IMR-90 (cell line): ENCODE measurements at regions not wholly inside any gene's neighbourhood (a gene's known extent, or its start where the extent isn't known, plus 50 kb on each side); places are given as distances from the start of the nearest gene placed in this dataset.
"Not testable (repeated sequence)": the region's sequence is repeated elsewhere in the genome, so short reads cannot be mapped to it uniquely, and the experiment has no call there.

Source experiments
- ATAC-seq: fragments of 200-7000 bp; cut with Tn5 transposase; 2 replicates; pipeline ENCODE4 v1.9.1; 2020; ENCODE audit warnings: low read depth, mild to moderate bottlenecking, moderate library complexity
- BruUV-seq: library from RNA; stranded (reverse); fragments of 400-500 nt; replicated peaks from 2 replicates; lab custom pipeline; 2021; lab: Mats Ljungman, UMichigan
- CTCF ChIA-PET: fragments of 300-600 bp; formaldehyde crosslinking; extraction: SDS; loops from one replicate; lab custom pipeline; 2021; ENCODE audit warnings: antibody characterized with exemption; lab: Yijun Ruan, JAX
- POLR2A ChIA-PET: fragments of 300-600 bp; sonication (Branson Sonifier 250); formaldehyde crosslinking; loops from one replicate; lab custom pipeline; 2022; ENCODE audit warnings: antibody characterized with exemption; ENCODE audit not compliant: unreplicated experiment; lab: Charles Lee
- DNase-seq: peaks from one replicate; pipeline ENCODE4 v3.0.0; 2013
- H2AFZ ChIP-seq: replicated peaks from 2 replicates; pipeline ENCODE3; 2013; ENCODE audit warnings: low read length, mild to moderate bottlenecking; ENCODE audit not compliant: poor library complexity
- H2AK5ac ChIP-seq: 2 replicates; pipeline ENCODE4 v1.6.1; 2013; ENCODE audit warnings: low read depth, low read length, inconsistent platforms
- H2AK9ac ChIP-seq: replicated peaks from 2 replicates; pipeline ENCODE3; 2013; ENCODE audit warnings: mild to moderate bottlenecking, low read depth, low read length, moderate library complexity; ENCODE audit not compliant: poor library complexity
- H2BK120ac ChIP-seq: 2 replicates; pipeline ENCODE4 v1.6.1; 2013; ENCODE audit warnings: low read depth, low read length, inconsistent platforms
- H2BK15ac ChIP-seq: 3 replicates; pipeline ENCODE4 v1.6.1; 2013; ENCODE audit warnings: low read depth, low read length, inconsistent platforms
- H2BK20ac ChIP-seq: 2 replicates; pipeline ENCODE4 v1.6.1; 2013; ENCODE audit warnings: low read depth, mild to moderate bottlenecking, inconsistent platforms, low read length, moderate library complexity
- H2BK5ac ChIP-seq: 2 replicates; pipeline ENCODE4 v1.6.1; 2013; ENCODE audit warnings: mild to moderate bottlenecking, low read depth, low read length, inconsistent platforms; ENCODE audit not compliant: poor library complexity, severe bottlenecking
- H3K14ac ChIP-seq: replicated peaks from 2 replicates; pipeline ENCODE4 v1.6.1; 2013; ENCODE audit warnings: low read depth, low read length, inconsistent platforms
- H3K18ac ChIP-seq: 2 replicates; pipeline ENCODE4 v1.6.1; 2013; ENCODE audit warnings: low read depth, low read length, control low read depth
- H3K23ac ChIP-seq: 2 replicates; pipeline ENCODE4 v1.6.1; 2013; ENCODE audit warnings: low read depth, low read length, inconsistent platforms
- H3K27ac ChIP-seq: 2 replicates; pipeline ENCODE4 v1.5.1; 2013; ENCODE audit warnings: mild to moderate bottlenecking, control low read depth, low read length; ENCODE audit not compliant: insufficient read depth
- H3K27me3 ChIP-seq: 2 replicates; pipeline ENCODE4 v1.6.1; 2013; ENCODE audit warnings: low read length; ENCODE audit not compliant: control insufficient read depth, insufficient read depth
- H3K36me3 ChIP-seq: 2 replicates; pipeline ENCODE4 v1.6.1; 2013; ENCODE audit warnings: low read length, mixed read lengths; ENCODE audit not compliant: control insufficient read depth, insufficient read depth
- H3K4ac ChIP-seq: 2 replicates; pipeline ENCODE4 v1.6.1; 2013; ENCODE audit warnings: low read depth, low read length, inconsistent platforms
- H3K4me1 ChIP-seq: 2 replicates; pipeline ENCODE4 v1.6.1; 2013; ENCODE audit warnings: low read length, mixed read lengths; ENCODE audit not compliant: control insufficient read depth, insufficient read depth
- H3K4me2 ChIP-seq: 2 replicates; pipeline ENCODE4 v1.6.1; 2013; ENCODE audit warnings: low read depth, mild to moderate bottlenecking, control low read depth, low read length, moderate library complexity
- H3K4me3 ChIP-seq: 2 replicates; pipeline ENCODE4 v1.5.1; 2013; ENCODE audit warnings: low read depth, mild to moderate bottlenecking, control low read depth, low read length, moderate library complexity; ENCODE audit not compliant: insufficient read depth
- H3K56ac ChIP-seq: 2 replicates; pipeline ENCODE4 v1.6.1; 2013; ENCODE audit warnings: low read length, inconsistent platforms; ENCODE audit not compliant: insufficient read depth; ENCODE audit errors: extremely low read depth
- H3K79me1 ChIP-seq, 2 experiments: 2 replicates each; pipeline ENCODE4 v1.6.1; 2013; ENCODE audit warnings: low read length in 2 of 2, inconsistent platforms in 1 of 2, low read depth in 1 of 2
- H3K9ac ChIP-seq: 2 replicates; pipeline ENCODE4 v1.6.1; 2013; ENCODE audit warnings: low read depth, low read length, control low read depth
- H3K9me1 ChIP-seq: 2 replicates; pipeline ENCODE4 v1.6.1; 2013; ENCODE audit warnings: low read length, inconsistent platforms; ENCODE audit not compliant: insufficient read depth
- H3K9me3 ChIP-seq: 2 replicates; pipeline ENCODE4 v1.6.1; 2013; ENCODE audit warnings: low read length; ENCODE audit not compliant: control insufficient read depth, insufficient read depth
- H4K20me1 ChIP-seq: 2 replicates; pipeline ENCODE4 v1.6.1; 2013; ENCODE audit warnings: low read length, inconsistent platforms; ENCODE audit not compliant: insufficient read depth
- H4K5ac ChIP-seq: 2 replicates; pipeline ENCODE4 v1.6.1; 2013; ENCODE audit warnings: mild to moderate bottlenecking, low read depth, low read length, control low read depth
- H4K8ac ChIP-seq, 2 experiments: 2 replicates each; pipeline ENCODE4 v1.6.1; 2013; ENCODE audit warnings: low read depth in 2 of 2, low read length in 2 of 2, control low read depth in 1 of 2, inconsistent platforms in 1 of 2
- H4K91ac ChIP-seq: 2 replicates; pipeline ENCODE4 v1.6.1; 2013; ENCODE audit warnings: low read depth, low read length, inconsistent platforms; ENCODE audit not compliant: insufficient read depth
- BHLHE40 ChIP-seq: fragments of 150-350 bp; IDR thresholded peaks from 2 replicates; pipeline ENCODE4 v1.6.1; 2016; ENCODE audit warnings: mild to moderate bottlenecking, low read depth, low read length
- CTCF ChIP-seq: conservative IDR thresholded peaks from 2 replicates; pipeline ENCODE4 v1.5.1; 2012; ENCODE audit warnings: mild to moderate bottlenecking, low read depth, low read length, improper control_type of control experiment
- FOS ChIP-seq: fragments of 150-350 bp; IDR thresholded peaks from 2 replicates; pipeline ENCODE4 v1.6.1; 2016; ENCODE audit warnings: low read depth, low read length
- NFE2L2 ChIP-seq: fragments of 150-350 bp; IDR thresholded peaks from 2 replicates; pipeline ENCODE4 v1.6.1; 2016; ENCODE audit warnings: low read depth, mild to moderate bottlenecking, low read length
- USF2 ChIP-seq: fragments of 150-350 bp; IDR thresholded peaks from 2 replicates; pipeline ENCODE4 v1.6.1; 2017; ENCODE audit warnings: mild to moderate bottlenecking, antibody characterized with exemption, low read length, low read depth
- WGBS, 2 experiments: methylation state at CpG; one replicate each; pipeline versions ENCODE4 v1.1.5 to v1.1.7; 2013; ENCODE audit warnings: missing lambda C conversion rate in 2 of 2; ENCODE audit not compliant: insufficient read length in 1 of 2; ENCODE audit errors: extremely low coverage in 2 of 2; 5-methylcytosine and 5-hydroxymethylcytosine counted together
- dilution Hi-C: fragments of 300-500 bp; cut with HindIII; formaldehyde crosslinking; loops from one replicate; pipeline ENCODE4 v1.14.3; 2018; ENCODE audit warnings: low sequenced_read_pairs; ENCODE audit not compliant: unreplicated experiment
- in situ Hi-C: fragments of 300-500 bp; cut with MboI; formaldehyde crosslinking; loops from 3 replicates; pipeline ENCODE4 v1.14.3; 2019; ENCODE audit warnings: low sequenced_read_pairs, inconsistent platforms, mixed read lengths
- intact Hi-C: fragments of 100-400 bp; cut with micrococcal nuclease; formaldehyde crosslinking; loops from 2 replicates; pipeline ENCODE4 v1.10.0; 2022

- Histone ChIP-seq H2AK5ac (no peak overlapping the region), H3K9me3 (peaks cover 1% of the 10 kb centered on the region), H4K5ac (no peak overlapping the region), H3K14ac (no peak overlapping the region), H3K4me2 (no peak overlapping the region), H4K91ac (no peak overlapping the region), H3K27me3 (no peaks in the 10 kb centered on the region), H2AFZ (no peak overlapping the region), H3K56ac (no peak overlapping the region; the same call in 1 of the 2 replicates), H3K18ac (no peak overlapping the region), H3K36me3 (peaks cover 6% of the 10 kb centered on the region; the same call in 1 of the 2 replicates), H3K23ac (no peak overlapping the region), H4K8ac (no peak overlapping the region), H3K27ac (no peak overlapping the region), H2BK5ac (no peak overlapping the region), H3K4ac (no peak overlapping the region), H3K79me1 (no peaks in the 10 kb centered on the region), H3K4me1 (peaks cover 4% of the 10 kb centered on the region; the same call in 1 of the 2 replicates), H3K4me3 (no peak overlapping the region), H3K9ac (no peak overlapping the region), H2BK15ac (no peak overlapping the region), H2BK20ac (no peak overlapping the region), H2AK9ac (no peak overlapping the region), H4K20me1 (no peaks in the 10 kb centered on the region), H3K9me1 (no peaks in the 10 kb centered on the region), H2BK120ac (no peak overlapping the region)
- DNase-seq: no peak
- TF ChIP-seq NFE2L2 (no peak), FOS (no peak), USF2 (no peak), BHLHE40 (no peak), CTCF (no peak)
- ChIA-PET CTCF (no interaction called here), POLR2A (no interaction called here)
- intact Hi-C loops: no loop called here
- WGBS, 2 experiments: 100% methylated on average over 4 of the region's 7 CpGs; no CpG with 5 or more reads in 1 of the 2 experiments
- ATAC-seq: no peak
- in situ Hi-C loops: loop anchor here (25.0 kb wide), 1 partner anchor 869 kb away; no protein-coding TSS in a partner anchor
- BruUV-seq: no TSS peak
- dilution Hi-C loops: loop anchor here (25.0 kb wide), 1 partner anchor 169 kb away; no protein-coding TSS in a partner anchor
Observed at GRCh38 chr1:184818646-184819045, 64.0 kb upstream of the EDEM3 start.

GRCh38 chr1:184817003-184817402 lies 62.3 kb upstream of the EDEM3 start:
- H3K14ac ChIP-seq, H3K27ac ChIP-seq, POLR2A ChIA-PET, H3K36me3 ChIP-seq, H2AFZ ChIP-seq, H4K5ac ChIP-seq, H3K79me1 ChIP-seq, H3K27me3 ChIP-seq, BruUV-seq, ATAC-seq, H4K8ac ChIP-seq, H4K20me1 ChIP-seq, H3K4me3 ChIP-seq, H3K9ac ChIP-seq, H2BK20ac ChIP-seq, H2AK5ac ChIP-seq, H4K91ac ChIP-seq, H2BK5ac ChIP-seq, H3K56ac ChIP-seq, H3K9me3 ChIP-seq, DNase-seq, CTCF ChIA-PET, H3K4me1 ChIP-seq, H2BK120ac ChIP-seq, H3K4ac ChIP-seq, H3K4me2 ChIP-seq, intact Hi-C loops, H3K9me1 ChIP-seq, H3K23ac ChIP-seq, H2AK9ac ChIP-seq, H2BK15ac ChIP-seq, H3K18ac ChIP-seq: not testable (repeated sequence)
- in situ Hi-C loops: loop anchor here (25.0 kb wide), 1 partner anchor 870 kb away; no protein-coding TSS in a partner anchor
- WGBS, 2 experiments: no CpG with 5 or more reads among the region's 2 CpGs
- dilution Hi-C loops: loop anchor here (25.0 kb wide), 1 partner anchor 170 kb away; no protein-coding TSS in a partner anchor
